ENCODE measurements at regions not wholly inside any gene's neighbourhood (a gene's known extent, or its start where the extent isn't known, plus 50 kb on each side); places are given as distances from the start of the nearest gene placed in this dataset.

DNA sequence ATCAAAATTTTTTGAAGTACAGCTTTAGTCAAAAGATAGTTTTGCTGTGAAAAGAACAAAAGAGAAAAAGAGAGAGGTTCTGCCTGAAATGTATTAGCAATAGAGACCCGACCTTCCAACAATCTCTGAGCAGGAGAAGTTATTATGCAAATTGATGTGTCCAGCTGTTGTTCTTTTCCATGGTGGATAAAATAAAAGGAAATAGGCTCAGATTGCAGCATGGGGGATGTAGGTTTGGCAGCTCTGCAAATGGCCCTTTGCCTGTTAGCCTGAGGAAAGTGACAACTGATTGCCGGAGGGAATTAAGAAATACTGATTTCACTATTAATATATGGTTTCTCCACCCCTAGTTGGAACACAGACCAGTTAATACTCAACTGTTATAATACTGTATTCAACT is 1283.2 kb upstream of the NXPH2 start:
- no peak for DNase-seq (ENCODE audit: low read depth, low spot score)

DNA sequence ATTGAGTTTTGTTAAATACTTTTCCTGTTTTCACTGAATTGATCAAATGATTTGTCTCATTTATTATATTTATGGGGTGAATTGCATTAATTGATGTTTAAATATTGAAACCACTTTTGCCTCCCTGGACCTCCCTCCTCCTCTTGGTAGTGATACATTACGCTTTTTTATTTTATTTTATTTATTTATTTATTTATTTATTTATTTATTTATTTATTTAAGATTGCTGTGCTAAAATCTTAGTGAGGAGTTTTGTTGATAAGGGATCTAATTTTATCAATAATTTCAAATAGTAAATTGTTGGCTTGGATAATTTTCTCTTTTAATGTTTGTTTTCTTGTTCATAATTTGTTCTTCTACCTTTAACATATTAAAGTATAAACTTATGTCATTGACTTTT is 1281.0 kb upstream of the NXPH2 start:
- no peak for DNase-seq (ENCODE audit: low read depth, low spot score)

DNA sequence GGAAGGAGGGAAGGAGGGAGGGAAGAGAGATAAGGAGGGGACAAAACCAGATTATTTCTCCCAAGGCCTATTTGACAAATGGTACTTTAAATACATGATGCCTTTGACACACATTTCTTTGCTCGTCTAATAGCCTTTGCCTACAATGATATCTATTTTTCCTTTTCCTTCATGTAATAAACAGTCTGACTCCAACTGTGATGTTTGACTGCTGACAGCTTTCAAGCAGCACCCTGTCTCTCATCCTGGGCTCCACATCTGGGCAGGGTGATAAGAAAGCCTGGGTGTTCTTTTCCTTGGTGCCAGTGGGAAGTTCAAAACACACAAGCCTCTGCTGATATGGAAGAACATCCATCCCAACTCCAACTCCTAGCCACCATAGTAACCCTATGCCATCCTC is 1277.7 kb upstream of the NXPH2 start:
- no peak for DNase-seq (ENCODE audit: low read depth, low spot score)

DNA sequence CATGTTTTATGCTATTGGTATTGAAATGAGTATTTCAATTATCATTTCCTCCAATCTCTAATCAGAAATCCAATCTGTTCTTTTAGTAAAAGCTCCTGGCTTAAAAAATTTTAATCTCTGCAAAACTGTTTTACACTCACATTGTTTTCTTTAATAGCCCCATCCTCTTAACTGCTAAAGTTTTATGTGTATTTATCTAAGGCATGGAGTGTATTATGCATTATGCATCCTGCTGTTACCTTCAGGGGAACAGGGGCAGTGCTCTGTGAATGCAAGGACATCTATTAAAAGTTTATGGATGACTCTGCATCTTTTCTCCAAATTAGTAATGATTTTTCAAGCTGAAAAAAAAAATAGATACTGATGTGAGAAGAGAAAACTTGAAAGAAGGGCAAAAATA is 1261.6 kb upstream of the NXPH2 start:
- no peak for DNase-seq (ENCODE audit: low read depth, low spot score)

DNA sequence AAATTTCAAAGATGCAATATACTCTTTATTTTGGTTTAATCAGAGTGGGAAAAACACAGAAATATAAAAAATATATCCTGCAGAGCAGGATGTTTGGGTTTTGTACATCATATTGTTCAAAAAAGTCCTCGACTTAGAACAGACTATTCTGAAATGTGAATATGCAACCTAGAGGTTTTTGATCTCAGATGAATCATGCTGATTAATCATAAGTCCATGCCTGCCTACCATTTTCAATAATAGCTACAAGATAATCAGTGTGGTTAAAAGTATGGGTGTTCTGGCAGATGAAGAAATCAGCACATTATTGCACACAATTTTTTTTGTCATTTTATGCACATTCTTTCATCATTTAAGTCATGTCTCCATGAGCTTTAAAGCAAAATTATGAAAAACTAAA is 1261.0 kb upstream of the NXPH2 start:
- DNase-seq (ENCODE audit: low read depth, low spot score) = no peak

DNA sequence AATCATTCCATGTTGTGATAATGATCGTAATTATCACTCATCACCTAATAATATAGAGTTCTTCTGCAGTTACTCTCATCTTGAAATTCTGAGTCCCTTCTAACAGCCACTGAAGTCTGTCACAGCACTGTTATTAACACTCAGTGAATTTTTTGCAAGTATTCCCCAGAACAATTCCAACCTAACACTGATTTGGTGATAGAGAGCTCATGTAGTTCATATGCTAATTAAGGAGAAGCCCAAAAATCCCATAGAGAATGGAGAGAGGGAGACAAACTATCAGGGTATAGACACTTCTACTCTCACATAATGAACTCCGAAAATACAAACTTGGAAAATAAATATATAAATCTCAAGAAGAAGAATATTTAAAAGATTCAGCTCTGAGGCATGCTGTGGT is 1253.4 kb upstream of the NXPH2 start:
- no peak for DNase-seq (ENCODE audit: low read depth, low spot score)

DNA sequence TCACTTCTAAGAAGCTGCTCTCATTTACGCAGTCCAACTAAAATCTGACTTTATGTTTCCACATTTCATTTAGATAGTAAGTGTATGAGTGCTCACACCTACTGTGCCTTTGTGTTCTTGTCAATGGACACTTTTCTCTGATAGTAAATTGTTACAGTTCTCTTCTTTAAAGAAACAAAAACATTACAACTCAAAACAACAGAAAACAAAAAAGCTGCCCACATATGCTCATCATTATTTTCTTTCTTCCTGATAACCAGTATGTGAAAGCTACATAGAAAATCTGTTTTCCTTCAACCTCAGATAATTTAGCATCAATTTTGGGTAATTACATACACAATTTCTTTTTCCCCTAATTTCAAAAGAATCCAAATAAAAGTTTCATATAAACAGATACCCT is 1247.8 kb upstream of the NXPH2 start:
- DNase-seq (ENCODE audit: low read depth, low spot score) = no peak

DNA sequence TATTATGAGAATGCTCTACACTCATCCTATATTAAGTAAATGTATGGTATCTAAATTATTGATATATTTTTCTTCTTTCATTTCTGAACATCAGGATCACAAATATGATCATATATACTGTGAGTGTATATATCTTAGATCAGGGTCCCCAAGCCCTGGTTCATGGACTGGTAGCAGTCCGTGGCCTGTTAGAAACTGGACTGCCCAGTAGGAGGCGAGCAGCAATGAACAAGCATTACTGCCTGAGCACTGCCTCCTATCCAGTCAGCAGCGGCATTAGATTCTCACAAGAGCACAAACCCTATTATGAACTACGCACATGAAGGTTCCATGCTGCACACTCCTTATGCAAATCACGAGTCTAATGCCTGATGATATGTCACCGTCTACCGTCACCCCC is 1247.1 kb upstream of the NXPH2 start:
- no peak for DNase-seq (ENCODE audit: low read depth, low spot score)

DNA sequence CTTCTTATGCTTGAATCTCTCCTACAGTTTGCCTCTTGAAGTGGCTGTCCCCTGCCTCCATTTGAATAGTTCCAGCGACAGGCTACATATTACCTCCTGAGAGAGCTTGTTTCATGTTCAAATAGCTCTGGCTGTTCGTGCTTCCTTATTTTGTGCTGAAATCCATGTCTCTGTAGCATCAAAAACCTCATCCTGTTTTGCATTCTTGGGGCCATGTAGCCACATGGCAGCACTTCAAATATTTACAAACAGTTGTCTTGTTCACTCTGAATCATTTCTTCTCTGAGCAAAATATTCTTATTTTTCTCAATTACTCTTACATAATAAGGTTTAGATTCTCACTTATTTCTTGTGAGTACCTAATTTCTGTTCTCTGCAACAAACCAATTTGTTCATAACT is 1243.1 kb upstream of the NXPH2 start:
- DNase-seq (ENCODE audit: low read depth, low spot score) = no peak

DNA sequence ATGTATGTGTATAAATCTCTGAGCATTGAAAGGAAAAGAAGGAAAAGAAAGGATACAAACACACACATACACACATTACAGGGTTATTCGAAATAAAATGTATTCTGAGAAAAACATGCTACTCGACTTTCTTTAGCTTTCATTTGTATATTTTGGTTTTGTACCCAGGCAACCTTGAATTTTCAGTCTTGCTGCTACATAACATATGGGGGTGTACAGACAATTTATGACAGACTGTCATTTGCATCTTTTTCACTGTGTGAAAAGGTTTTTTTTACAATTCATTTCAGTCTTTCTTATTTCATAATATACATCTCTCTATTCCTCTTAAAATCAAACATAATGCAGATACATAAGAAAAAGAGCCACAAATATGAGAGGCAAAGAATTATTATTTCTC is 1238.4 kb upstream of the NXPH2 start:
- no peak for DNase-seq (ENCODE audit: low read depth, low spot score)

DNA sequence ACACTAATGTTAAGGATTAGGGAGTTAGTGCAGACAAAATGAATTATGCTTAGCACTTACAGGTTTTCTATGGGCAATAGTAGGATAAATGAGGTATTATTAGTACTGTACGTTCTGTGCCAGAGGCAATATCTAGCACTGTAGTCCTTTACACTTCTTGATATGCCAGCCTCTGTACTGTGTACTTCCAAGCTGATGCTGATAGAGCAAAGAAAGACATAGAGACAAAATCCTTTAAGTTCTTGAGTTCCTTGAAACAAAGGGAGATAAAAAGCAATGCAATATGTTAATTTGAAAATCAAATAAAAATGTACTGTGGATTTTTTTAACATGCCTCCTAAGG is 1234.0 kb upstream of the NXPH2 start:
- no peak for DNase-seq (ENCODE audit: low read depth, low spot score)

DNA sequence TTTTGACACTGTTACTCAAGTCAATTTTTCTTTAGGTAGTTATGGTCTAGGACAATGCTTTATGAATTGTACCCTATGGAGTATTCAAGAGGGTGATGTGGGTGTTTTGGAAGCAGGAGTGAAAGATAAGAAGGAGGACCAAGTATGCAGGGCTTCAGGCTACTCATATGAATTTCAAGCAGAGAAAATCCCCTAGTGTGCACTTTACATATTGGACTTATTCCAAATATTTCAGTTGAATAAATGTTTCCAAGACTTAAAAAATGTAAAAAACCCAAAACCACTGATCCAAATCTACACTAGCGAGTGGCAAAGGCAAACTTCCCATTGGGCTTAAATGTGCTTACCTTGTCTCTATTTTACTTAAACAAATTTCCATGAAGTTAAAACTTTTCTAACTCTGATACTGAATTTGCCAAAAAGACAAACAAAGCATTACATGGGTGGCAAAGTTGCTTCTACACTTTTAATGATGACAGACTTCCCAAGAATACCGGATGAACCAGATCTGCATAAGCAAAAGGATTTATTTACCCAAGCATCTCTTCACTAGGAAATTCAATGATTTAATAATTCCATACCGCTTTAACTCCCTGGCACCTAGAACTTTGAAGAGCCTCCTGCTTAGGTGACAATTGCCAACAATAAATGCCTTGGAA is 1233.5 kb upstream of the NXPH2 start:
- no peak for DNase-seq (ENCODE audit: low read depth, low spot score)

DNA sequence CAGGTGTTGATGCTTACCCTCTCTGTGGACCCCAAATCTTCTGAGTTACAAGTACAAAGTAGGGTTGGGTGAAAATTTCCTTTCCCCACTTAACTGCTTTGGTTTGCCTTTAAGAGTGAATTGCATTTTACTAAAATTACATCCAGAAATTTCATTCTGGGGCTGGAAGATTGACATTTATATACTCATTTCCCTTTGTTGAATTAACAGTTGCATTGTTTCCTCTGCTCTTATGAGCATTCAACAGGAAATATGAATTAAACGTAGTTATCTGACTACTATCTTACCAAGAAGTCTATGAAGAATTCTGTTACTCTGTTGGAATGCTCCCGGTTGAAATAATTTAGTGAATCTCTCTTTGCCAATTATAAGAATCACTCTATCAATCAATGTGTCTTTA is 1231.1 kb upstream of the NXPH2 start:
- no peak for DNase-seq (ENCODE audit: low read depth, low spot score)

DNA sequence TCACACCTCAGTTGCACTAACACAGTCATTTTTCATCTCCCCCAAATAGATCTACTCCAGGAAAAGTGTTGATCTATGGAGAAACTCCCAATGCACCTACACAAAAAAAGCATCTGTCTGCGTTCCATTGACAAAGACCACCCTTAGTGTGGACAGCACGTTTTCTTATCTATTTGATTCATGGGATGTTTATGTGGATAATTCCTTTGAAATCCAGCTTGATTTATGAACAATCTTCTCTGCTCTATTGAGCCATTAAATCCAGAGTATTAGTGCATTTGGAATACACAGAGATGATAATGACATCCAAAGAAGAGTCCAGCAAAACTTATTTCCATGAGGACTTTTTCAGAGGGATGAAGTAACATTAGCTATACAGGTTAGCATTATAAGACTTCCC is 1221.9 kb upstream of the NXPH2 start:
- no peak for DNase-seq (ENCODE audit: low read depth, low spot score)

DNA sequence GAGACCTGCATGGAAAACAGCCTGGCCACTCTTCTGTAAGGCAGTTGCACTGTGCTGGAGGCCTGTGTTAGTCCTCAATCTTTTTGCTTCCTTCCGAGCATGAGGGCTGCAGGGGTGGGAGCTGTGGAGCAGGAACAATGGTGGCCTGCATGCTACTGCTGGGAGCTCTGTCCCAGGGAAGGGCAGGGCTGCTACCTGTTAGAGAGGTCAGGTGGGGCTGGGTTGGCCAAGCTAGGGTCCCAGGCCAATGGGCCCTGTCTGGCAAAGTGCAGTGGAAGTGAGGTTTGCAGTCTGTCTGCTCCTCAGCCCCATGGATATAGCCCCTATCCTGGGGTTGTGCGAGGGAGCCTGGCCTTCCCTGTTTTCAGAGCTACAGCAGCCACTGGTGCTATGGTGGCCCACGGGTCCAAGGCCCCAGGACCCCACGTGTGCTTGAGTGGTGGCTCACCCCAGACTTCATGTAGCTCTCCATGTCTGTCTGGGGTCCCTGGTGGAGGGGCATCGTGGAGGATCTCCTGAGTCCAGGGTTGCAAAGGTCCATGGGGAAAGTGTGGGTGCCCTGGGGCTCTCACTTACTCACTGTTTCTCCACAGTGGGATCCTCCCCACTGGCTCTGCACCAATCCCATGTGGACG is 1212.6 kb upstream of the NXPH2 start:
- DNase-seq (ENCODE audit: low read depth, low spot score) = no peak

DNA sequence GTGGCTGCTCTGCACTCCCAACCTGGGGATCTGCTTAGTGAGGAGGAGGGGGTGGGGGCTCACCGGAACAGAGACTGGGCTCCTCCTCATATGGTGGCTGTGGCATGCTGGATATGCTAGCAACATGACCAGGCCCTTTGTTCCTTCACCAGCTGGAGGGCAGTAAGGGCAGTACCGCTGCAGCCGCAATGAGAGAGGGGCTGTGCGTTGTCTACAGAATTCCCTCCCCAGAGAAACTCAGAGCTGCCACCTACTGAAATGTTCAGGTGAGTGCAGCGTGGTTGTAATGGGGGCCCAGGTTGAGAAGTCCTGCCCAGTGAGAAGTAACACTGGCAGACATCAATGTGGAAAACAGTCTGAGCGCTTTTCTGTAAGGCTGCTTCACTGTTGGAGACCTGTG is 1211.9 kb upstream of the NXPH2 start:
- DNase-seq (ENCODE audit: low read depth, low spot score) = no peak

DNA sequence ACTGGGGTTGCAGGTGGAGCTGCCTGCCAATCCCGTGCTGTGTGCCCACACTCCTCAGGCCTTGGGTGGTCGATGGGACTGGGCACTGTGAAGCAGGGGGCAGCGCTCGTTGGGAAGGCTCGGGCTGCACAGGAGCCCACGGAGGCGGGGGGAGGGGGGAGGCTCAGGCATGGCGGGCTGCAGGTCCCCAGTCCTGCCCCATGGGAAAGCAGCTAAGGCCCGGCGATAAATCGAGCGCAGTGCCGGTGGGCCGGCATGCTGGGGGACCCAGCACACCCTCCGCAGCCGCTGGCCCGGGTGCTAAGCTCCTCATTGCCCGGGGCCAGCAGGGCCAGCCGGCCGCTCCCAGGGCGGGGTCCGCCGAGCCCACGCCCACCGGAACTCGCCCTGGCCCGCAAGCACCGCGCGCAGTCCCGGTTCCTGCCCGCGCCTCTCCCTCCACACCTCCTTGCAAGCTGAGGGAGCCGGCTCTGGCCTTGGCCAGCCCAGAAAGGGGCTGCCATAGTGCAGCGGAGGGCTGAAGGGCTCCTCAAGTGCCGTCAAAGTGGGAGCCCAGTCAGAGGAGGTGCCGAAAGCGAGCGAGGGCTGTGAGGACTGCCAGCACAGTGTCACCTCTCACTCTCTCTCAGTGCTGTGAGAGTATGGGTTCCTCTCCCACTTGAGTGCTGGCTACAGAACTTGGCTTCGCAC is 1210.6 kb upstream of the NXPH2 start:
- no peak for DNase-seq (ENCODE audit: low read depth, low spot score)

DNA sequence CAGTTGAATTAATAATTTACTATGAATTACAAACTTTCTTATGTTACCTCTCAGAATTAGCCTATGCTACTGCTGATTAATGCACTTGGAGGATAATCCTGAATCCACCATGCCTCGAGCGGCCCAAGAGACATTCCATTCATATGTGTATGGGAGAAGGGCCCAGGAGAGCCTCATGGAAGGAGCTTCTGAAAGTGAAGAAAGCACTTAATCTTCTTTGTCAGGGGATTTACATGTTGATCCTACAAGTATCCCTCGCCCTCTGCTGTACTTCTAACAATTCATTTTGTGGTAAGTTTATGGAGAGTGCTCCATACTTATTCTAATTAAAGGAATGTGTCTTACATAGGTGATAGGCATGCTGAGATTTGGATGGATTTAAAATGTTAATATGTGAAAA is 1189.1 kb upstream of the NXPH2 start:
- no peak for DNase-seq (ENCODE audit: low read depth, low spot score)

DNA sequence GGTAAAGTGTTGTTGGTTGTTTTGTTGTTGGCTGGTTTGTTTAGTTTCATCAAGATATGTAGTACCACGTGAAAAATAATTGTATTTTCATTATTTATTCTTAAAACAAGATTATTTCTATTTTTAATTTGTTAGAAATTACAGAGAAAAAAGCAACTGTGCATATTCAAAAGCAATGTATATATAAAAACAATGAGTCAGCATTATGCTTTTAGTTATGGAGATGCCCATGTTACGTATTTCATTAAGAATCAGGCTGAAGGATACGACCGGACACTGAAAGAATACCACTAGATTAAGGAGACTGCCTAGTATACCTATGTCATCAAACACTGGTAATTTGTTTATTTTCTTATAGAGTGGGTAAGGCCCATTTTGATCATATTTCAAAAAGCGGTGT is 1188.4 kb upstream of the NXPH2 start:
- DNase-seq (ENCODE audit: low read depth, low spot score) = no peak

DNA sequence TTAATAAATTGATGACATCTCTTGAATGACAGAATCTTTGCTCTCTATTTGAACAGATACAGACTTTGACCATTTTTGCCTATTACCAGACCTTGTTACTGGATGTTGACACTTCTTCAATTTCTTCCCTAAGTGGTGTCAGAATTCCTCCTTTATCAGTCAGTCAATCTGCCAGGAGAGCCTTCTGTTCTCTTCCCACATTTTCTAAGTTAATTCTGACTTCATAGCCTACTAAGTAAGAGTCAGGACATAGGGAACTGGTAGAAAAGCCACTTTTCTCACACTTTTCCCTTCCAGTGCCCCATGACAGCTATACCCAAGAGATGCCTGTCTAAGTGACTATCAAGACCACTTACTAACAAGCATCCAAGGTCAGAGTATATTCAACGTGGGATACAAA is 1187.5 kb upstream of the NXPH2 start:
- no peak for DNase-seq (ENCODE audit: low read depth, low spot score)

DNA sequence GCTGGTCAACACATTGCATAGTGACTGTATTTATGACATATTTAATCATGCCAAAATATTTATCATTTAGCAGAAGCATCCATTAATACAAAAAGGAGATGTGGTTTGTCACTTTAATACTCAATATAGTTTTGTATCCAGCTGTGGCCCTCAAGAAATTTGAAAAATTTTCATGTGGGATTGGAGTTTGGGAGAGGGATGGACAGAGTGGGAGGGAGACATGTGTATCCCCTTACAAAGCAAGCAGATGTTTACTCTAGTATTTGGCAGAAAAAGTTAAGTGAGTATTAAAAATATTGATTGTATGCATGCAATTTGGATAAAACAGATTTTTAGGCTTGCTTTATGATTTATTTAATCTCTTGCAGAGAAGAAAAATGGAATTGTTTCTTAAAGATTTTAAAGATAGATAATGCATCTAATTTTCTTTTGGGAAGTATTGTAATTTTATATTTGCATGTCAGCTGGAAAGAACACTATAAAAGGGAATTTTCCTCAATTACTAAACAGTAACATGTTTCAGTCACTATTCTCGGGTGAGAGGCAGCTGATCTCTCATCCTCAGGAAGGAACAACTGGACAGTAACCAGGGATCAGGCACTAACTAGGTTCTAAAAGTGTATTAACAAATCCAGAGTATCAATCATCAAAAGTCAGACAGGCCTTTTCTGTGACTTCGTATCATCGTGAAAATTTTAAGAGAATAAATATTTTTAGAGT is 1184.7 kb upstream of the NXPH2 start:
- no peak for DNase-seq (ENCODE audit: low read depth, low spot score)

DNA sequence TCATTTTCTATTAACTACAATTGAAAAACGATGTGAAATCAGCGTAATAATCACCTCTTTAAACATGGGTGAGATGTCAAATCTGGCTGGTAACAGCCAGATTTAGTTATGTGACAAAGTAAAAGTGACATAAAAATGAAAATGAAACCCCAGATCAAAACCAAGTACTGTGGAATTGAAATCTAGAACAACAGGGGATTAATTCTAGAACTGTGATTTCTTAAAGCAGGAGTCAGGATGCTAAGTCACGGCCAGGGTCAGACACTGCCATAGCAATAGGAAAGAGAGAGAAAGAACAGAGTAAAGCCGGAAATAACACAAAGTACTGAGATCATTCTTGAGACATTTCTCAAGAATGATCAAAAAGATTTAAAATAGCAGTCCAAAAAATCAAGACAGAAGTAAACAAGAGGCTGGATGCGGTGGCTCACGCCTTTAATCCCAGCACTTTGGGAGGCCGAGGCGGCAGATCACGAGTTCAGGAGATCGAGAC is 1183.7 kb upstream of the NXPH2 start:
- DNase-seq (ENCODE audit: low read depth, low spot score) = peak; percentile 17
